Activated CD8-positive, alpha-beta T cell treated with anti-CD3 and anti-CD28 coated beads, Interleukin-2, amount 10 ng/mL, durations not matched to agents 7 days and 5 days (primary cell): ENCODE measurements at regions not wholly inside any gene's neighbourhood (a gene's known extent, or its start where the extent isn't known, plus 50 kb on each side); places are given as distances from the start of the nearest gene placed in this dataset.

Experiments
- ATAC-seq: fragments of 150-1000 bp; cut with Tn5 transposase; one replicate; pipeline ENCODE4 v1.10.0; 2021; ENCODE audit warnings: moderate library complexity
- CTCF ChIA-PET: fragments of 350-600 bp; sonication (Branson Sonifier 250); formaldehyde crosslinking; loops from one replicate; lab custom pipeline; 2021; ENCODE audit warnings: antibody characterized with exemption; lab: Charles Lee
- POLR2A ChIA-PET: fragments of 350-600 bp; sonication (Branson Sonifier 250); formaldehyde crosslinking; loops from one replicate; lab custom pipeline; 2021; ENCODE audit warnings: antibody characterized with exemption; lab: Charles Lee
- DNase-seq: peaks from one replicate; pipeline ENCODE4 v3.0.0-alpha.2; 2020
- H3K27ac Mint-ChIP-seq: one replicate; pipeline ENCODE4 v1.8.0; 2021; ENCODE audit warnings: mild to moderate bottlenecking, mixed read lengths
- H3K27me3 Mint-ChIP-seq: one replicate; pipeline ENCODE4 v1.8.0; 2021; ENCODE audit warnings: low read depth, mixed read lengths
- H3K36me3 Mint-ChIP-seq: one replicate; pipeline ENCODE4 v1.8.0; 2021; ENCODE audit warnings: low read depth, mixed read lengths
- H3K4me1 Mint-ChIP-seq: one replicate; pipeline ENCODE4 v1.8.0; 2021; ENCODE audit warnings: low read depth, mixed read lengths
- H3K4me3 Mint-ChIP-seq: one replicate; pipeline ENCODE4 v1.8.0; 2021; ENCODE audit warnings: mild to moderate bottlenecking, mixed read lengths
- H3K9me3 Mint-ChIP-seq: one replicate; pipeline ENCODE4 v1.8.0; 2022; ENCODE audit warnings: mixed read lengths; ENCODE audit not compliant: insufficient read depth

- no peak overlapping the region for H3K27ac Mint-ChIP-seq
- CTCF ChIA-PET: interaction anchor here (0.7 kb wide), 1 partner anchor 14 kb away, joined by 3 read pairs; no protein-coding TSS in a partner anchor
- no peaks in the 10 kb centered on the region for H3K27me3 Mint-ChIP-seq
- DNase-seq (no peak), ATAC-seq (no peak)
- H3K4me3 Mint-ChIP-seq: no peak overlapping the region
- peaks cover 20% of the 10 kb centered on the region for H3K4me1 Mint-ChIP-seq
- POLR2A ChIA-PET: no interaction called here
- H3K36me3 Mint-ChIP-seq: peaks cover 16% of the 10 kb centered on the region
- peaks cover 18% of the 10 kb centered on the region for H3K9me3 Mint-ChIP-seq
These were observed 72.1 kb downstream of the AKR1C4 start for GRCh38 chr10:5268743-5269142.

- no peak for DNase-seq
- Mint-ChIP-seq H3K4me1 (peaks cover 22% of the 10 kb centered on the region), H3K27ac (no peak overlapping the region), H3K9me3 (peaks cover 14% of the 10 kb centered on the region), H3K36me3 (peaks cover 18% of the 10 kb centered on the region), H3K27me3 (no peaks in the 10 kb centered on the region), H3K4me3 (no peak overlapping the region)
- no peak for ATAC-seq
- CTCF ChIA-PET: no interaction called here
- POLR2A ChIA-PET: no interaction called here
These were observed 73.2 kb downstream of the AKR1C4 start for GRCh38 chr10:5269791-5270190.

GRCh38 chr10:5271526-5271925 is 74.9 kb downstream of the AKR1C4 start:
- peaks cover 5% of the 10 kb centered on the region for H3K9me3 Mint-ChIP-seq
- DNase-seq (no peak), ATAC-seq (no peak)
- peaks cover 18% of the 10 kb centered on the region for H3K36me3 Mint-ChIP-seq
- ChIA-PET POLR2A (no interaction called here), CTCF (interaction anchor here (1.0 kb wide), 1 partner anchor 422 kb away, joined by 6 read pairs; no protein-coding TSS in a partner anchor)
- H3K4me3 Mint-ChIP-seq: no peak overlapping the region
- H3K4me1 Mint-ChIP-seq: peaks cover 22% of the 10 kb centered on the region
- no peaks in the 10 kb centered on the region for H3K27me3 Mint-ChIP-seq
- no peak overlapping the region for H3K27ac Mint-ChIP-seq

- ATAC-seq (peak; percentile 86), DNase-seq (peak; percentile 34)
- H3K4me3 Mint-ChIP-seq: no peak overlapping the region
- H3K36me3 Mint-ChIP-seq: peaks cover 16% of the 10 kb centered on the region
- CTCF ChIA-PET: interaction anchor here (1.0 kb wide), 1 partner anchor 423 kb away, joined by 6 read pairs; no protein-coding TSS in a partner anchor
- peaks cover 22% of the 10 kb centered on the region for H3K4me1 Mint-ChIP-seq
- no peaks in the 10 kb centered on the region for H3K9me3 Mint-ChIP-seq
- peak overlapping the region; percentile 39 for H3K27ac Mint-ChIP-seq
- no peaks in the 10 kb centered on the region for H3K27me3 Mint-ChIP-seq
- POLR2A ChIA-PET: no interaction called here
These were observed 75.6 kb downstream of the AKR1C4 start for GRCh38 chr10:5272065-5272803.

GRCh38 chr10:5274795-5275194 is 78.2 kb downstream of the AKR1C4 start:
- Mint-ChIP-seq H3K36me3 (peaks cover 12% of the 10 kb centered on the region), H3K4me3 (no peak overlapping the region), H3K27me3 (peaks cover 6% of the 10 kb centered on the region), H3K27ac (no peak overlapping the region), H3K9me3 (no peaks in the 10 kb centered on the region), H3K4me1 (peaks cover 22% of the 10 kb centered on the region)
- DNase-seq: no peak
- no peak for ATAC-seq
- ChIA-PET CTCF (interaction anchor here (1.7 kb wide), 1 partner anchor 425 kb away, joined by 5 read pairs; no protein-coding TSS in a partner anchor), POLR2A (no interaction called here)

GRCh38 chr10:5281356-5281755 is 83.4 kb upstream of the UCN3 start:
- no peak overlapping the region for H3K4me3 Mint-ChIP-seq
- DNase-seq (no peak), ATAC-seq (no peak)
- H3K36me3 Mint-ChIP-seq: peaks cover 23% of the 10 kb centered on the region
- POLR2A ChIA-PET: no interaction called here
- peaks cover 10% of the 10 kb centered on the region for H3K27me3 Mint-ChIP-seq
- H3K9me3 Mint-ChIP-seq: no peaks in the 10 kb centered on the region
- H3K27ac Mint-ChIP-seq: no peak overlapping the region
- peaks cover 27% of the 10 kb centered on the region for H3K4me1 Mint-ChIP-seq
- CTCF ChIA-PET: interaction anchor here (1.0 to 5.0 kb wide), 3 partner anchors 13 to 467 kb away, joined by 4 to 33 read pairs (median 4); no protein-coding TSS in a partner anchor

- peaks cover 23% of the 10 kb centered on the region for H3K36me3 Mint-ChIP-seq
- H3K27ac Mint-ChIP-seq: no peak overlapping the region
These were observed 82.6 kb upstream of the UCN3 start for GRCh38 chr10:5282137-5282536.

GRCh38 chr10:5283305-5284158 is 81.2 kb upstream of the UCN3 start:
- POLR2A ChIA-PET: interaction anchor here (1.3 to 1.8 kb wide), 2 partner anchors 10 to 13 kb away, joined by 5 to 6 read pairs; no protein-coding TSS in a partner anchor
- no peak overlapping the region for H3K4me3 Mint-ChIP-seq

More at GRCh38 chr10:5282137-5282536, 82.6 kb upstream of the UCN3 start:
- ChIA-PET CTCF (interaction anchor here (0.9 to 5.0 kb wide), 8 partner anchors 12 to 467 kb away, joined by 3 to 33 read pairs (median 6); no protein-coding TSS in a partner anchor), POLR2A (interaction anchor here (0.6 kb wide), 1 partner anchor 98 kb away, joined by 3 read pairs; no protein-coding TSS in a partner anchor)
- Mint-ChIP-seq H3K27me3 (peaks cover 10% of the 10 kb centered on the region), H3K9me3 (no peaks in the 10 kb centered on the region), H3K4me3 (no peak overlapping the region), H3K4me1 (peaks cover 27% of the 10 kb centered on the region)
- no peak for DNase-seq
- no peak for ATAC-seq

GRCh38 chr10:5284311-5285057 is 80.3 kb upstream of the UCN3 start:
- ATAC-seq: peak; percentile 72
- ChIA-PET POLR2A (interaction anchor here (1.3 to 1.8 kb wide), 2 partner anchors 9 to 12 kb away, joined by 5 to 6 read pairs; no protein-coding TSS in a partner anchor), CTCF (interaction anchor here (0.6 to 5.0 kb wide), 15 partner anchors 8 to 469 kb away, joined by 3 to 33 read pairs (median 8); no protein-coding TSS in a partner anchor)
- DNase-seq: peak; percentile 63
- H3K27me3 Mint-ChIP-seq: peaks cover 4% of the 10 kb centered on the region
- H3K27ac Mint-ChIP-seq: peak overlapping the region; percentile 85
- H3K4me3 Mint-ChIP-seq: no peak overlapping the region
- no peaks in the 10 kb centered on the region for H3K9me3 Mint-ChIP-seq
- peaks cover 29% of the 10 kb centered on the region for H3K36me3 Mint-ChIP-seq
- peaks cover 31% of the 10 kb centered on the region for H3K4me1 Mint-ChIP-seq

More at GRCh38 chr10:5283305-5284158, 81.2 kb upstream of the UCN3 start:
- ATAC-seq (peak; percentile 86), DNase-seq (peak; percentile 78)
- H3K9me3 Mint-ChIP-seq: no peaks in the 10 kb centered on the region
- H3K27ac Mint-ChIP-seq: peak overlapping the region; percentile 85
- peaks cover 23% of the 10 kb centered on the region for H3K36me3 Mint-ChIP-seq
- H3K27me3 Mint-ChIP-seq: peaks cover 4% of the 10 kb centered on the region
- CTCF ChIA-PET: interaction anchor here (0.7 to 5.0 kb wide), 19 partner anchors 9 to 470 kb away, joined by 3 to 33 read pairs (median 6); no protein-coding TSS in a partner anchor
- H3K4me1 Mint-ChIP-seq: peaks cover 27% of the 10 kb centered on the region

GRCh38 chr10:5285186-5285585 is 79.6 kb upstream of the UCN3 start:
- POLR2A ChIA-PET: interaction anchor here (1.3 to 1.8 kb wide), 2 partner anchors 9 to 11 kb away, joined by 5 to 6 read pairs; no protein-coding TSS in a partner anchor
- ATAC-seq (no peak), DNase-seq (no peak)
- no peak overlapping the region for H3K4me3 Mint-ChIP-seq
- peaks cover 35% of the 10 kb centered on the region for H3K4me1 Mint-ChIP-seq
- H3K27me3 Mint-ChIP-seq: peaks cover under 1% of the 10 kb centered on the region
- H3K36me3 Mint-ChIP-seq: peaks cover 29% of the 10 kb centered on the region
- CTCF ChIA-PET: interaction anchor here (1.0 to 5.0 kb wide), 6 partner anchors 9 to 470 kb away, joined by 3 to 33 read pairs (median 13); no protein-coding TSS in a partner anchor
- no peak overlapping the region for H3K27ac Mint-ChIP-seq
- no peaks in the 10 kb centered on the region for H3K9me3 Mint-ChIP-seq
